Stomach (tissue), 8 donors: ENCODE measurements at regions not wholly inside any gene's neighbourhood (a gene's known extent, or its start where the extent isn't known, plus 50 kb on each side); places are given as distances from the start of the nearest gene placed in this dataset.
"Not testable (repeated sequence)": the region's sequence is repeated elsewhere in the genome, so short reads cannot be mapped to it uniquely, and the experiment has no call there.

Experiments used
- DNase-seq, 2 donors: peaks; one replicate each; pipeline versions ENCODE4 v3.0.0 to v3.0.0-alpha.2; 2013 to 2019
- H3K27ac ChIP-seq, 5 donors: fragments of 200-600 bp in 4 of 5; sonication (generic) in 4 of 5; one replicate each; pipeline ENCODE4 v1.5.1; 2013 to 2019; ENCODE audit warnings: mild to moderate bottlenecking in 1 of 5, moderate library complexity in 1 of 5
- H3K27me3 ChIP-seq, 3 donors: fragments of 200-600 bp; sonication (generic); one replicate each; pipeline ENCODE4 v1.5.1; 2017 to 2019; ENCODE audit warnings: mixed run types in 1 of 3
- H3K36me3 ChIP-seq, 4 donors: fragments of 200-600 bp; sonication (generic); 1 replicate in 3 of 4; 2 replicates in 1 of 4; pipeline ENCODE4 v1.5.1; 2016 to 2019
- H3K4me1 ChIP-seq, 4 donors: fragments of 200-600 bp; sonication (generic); one replicate each; pipeline ENCODE4 v1.5.1; 2016 to 2019
- H3K4me3 ChIP-seq, 4 donors: fragments of 200-600 bp; sonication (generic) in 3 of 4; one replicate each; pipeline ENCODE4 v1.5.1; 2016 to 2019; ENCODE audit warnings: mild to moderate bottlenecking in 1 of 4
- H3K9me3 ChIP-seq, 4 donors: fragments of 200-600 bp; sonication (generic); one replicate each; pipeline ENCODE4 v1.5.1; 2016 to 2019
- CTCF ChIP-seq, 7 experiments: fragments of 450-650 bp in 4 of 7; fragments of 200-600 bp in 3 of 7; sonication (generic) in 3 of 7; IDR thresholded peaks; one replicate each; pipeline ENCODE4 v1.5.1; 2016 to 2019; ENCODE audit warnings: antibody characterized with exemption in 7 of 7, control low read depth in 2 of 7, mild to moderate bottlenecking in 1 of 7
- EP300 ChIP-seq: sonication (generic); formaldehyde crosslinking; IDR thresholded peaks from one replicate; pipeline ENCODE4 v1.6.1; 2017; ENCODE audit warnings: antibody characterized with exemption
- POLR2A ChIP-seq, 4 donors: fragments of 450-650 bp; IDR thresholded peaks; one replicate each; pipeline ENCODE4 v1.6.1; 2016; ENCODE audit warnings: antibody characterized with exemption in 4 of 4, control low read depth in 2 of 4, mild to moderate bottlenecking in 1 of 4, moderate library complexity in 1 of 4
- POLR2AphosphoS5 ChIP-seq, 3 donors: sonication (generic); formaldehyde crosslinking; IDR thresholded peaks; one replicate each; pipeline ENCODE4 v1.6.1; 2016; ENCODE audit warnings: antibody characterized with exemption in 3 of 3
- WGBS, 5 donors: extraction: QIAGEN DNeasy Blood & Tissue Kit in 3 of 5; methylation state at CpG; one replicate each; pipeline versions ENCODE4 v1.1.5 to v1.1.7; 2013 to 2018; 5-methylcytosine and 5-hydroxymethylcytosine counted together
- intact Hi-C: fragments of 100-400 bp; cut with DNase I; formaldehyde crosslinking; loops from one replicate; pipeline ENCODE4 v1.15.1; 2023; ENCODE audit warnings: low total_unique reads
- donor health status: healthy with polysubstance abuse.
- donor health status: Bipolar disorder and iron deficiency.
- donor health status: healthy.

GRCh38 chr5:144036476-144036875 is 134.0 kb downstream of the YIPF5 start:
- 75 to 91% (median 83%) methylated on average over 3 of the region's 3 CpGs for WGBS, 5 donors
- peaks cover 0 to 22% (median 4%) of the 10 kb centered on the region in 4 donors for H3K4me1 ChIP-seq
- no peaks in the 10 kb centered on the region for H3K9me3 ChIP-seq
- no peak overlapping the region for H3K4me3 ChIP-seq
- intact Hi-C loops = no loop called here
- DNase-seq = no peak
- no peak for TF ChIP-seq POLR2A (IDR thresholded peaks at IDR 0.05)
- TF ChIP-seq CTCF (IDR thresholded peaks at IDR 0.05) = no peak
- no peak for TF ChIP-seq POLR2AphosphoS5 (IDR thresholded peaks at IDR 0.05)
- TF ChIP-seq EP300 = no peak
- H3K27ac ChIP-seq = no peak overlapping the region
- H3K27me3 ChIP-seq = no peaks in the 10 kb centered on the region
- H3K36me3 ChIP-seq = no peaks in the 10 kb centered on the region

GRCh38 chr5:144040615-144041305 is 129.7 kb downstream of the YIPF5 start:
- Histone ChIP-seq H3K36me3 (no peaks in the 10 kb centered on the region), H3K4me1 (no peaks in the 10 kb centered on the region), H3K27ac (no peak overlapping the region), H3K9me3 (no peaks in the 10 kb centered on the region), H3K27me3 (no peaks in the 10 kb centered on the region), H3K4me3 (no peak overlapping the region)
- WGBS, 5 donors = 63 to 87% (median 78%) methylated on average over 2 of the region's 2 CpGs
- intact Hi-C loops = no loop called here
- no peak for TF ChIP-seq EP300
- TF ChIP-seq CTCF (IDR thresholded peaks at IDR 0.05) = no peak
- no peak for TF ChIP-seq POLR2AphosphoS5 (IDR thresholded peaks at IDR 0.05)
- no peak for TF ChIP-seq POLR2A (IDR thresholded peaks at IDR 0.05)
- DNase-seq = no peak

- no peak overlapping the region for H3K27ac ChIP-seq
- no peaks in the 10 kb centered on the region for H3K4me1 ChIP-seq
- no peak for DNase-seq
- WGBS, 5 donors = 66 to 71% (median 69%) methylated on average over 7 of the region's 7 CpGs
- TF ChIP-seq POLR2A (IDR thresholded peaks at IDR 0.05) = no peak
- no peak for TF ChIP-seq CTCF (IDR thresholded peaks at IDR 0.05)
- TF ChIP-seq POLR2AphosphoS5 (IDR thresholded peaks at IDR 0.05) = no peak
- no peak for TF ChIP-seq EP300
- no peaks in the 10 kb centered on the region for H3K36me3 ChIP-seq
- intact Hi-C loops = no loop called here
- H3K27me3 ChIP-seq = no peaks in the 10 kb centered on the region
- H3K9me3 ChIP-seq = no peaks in the 10 kb centered on the region
- H3K4me3 ChIP-seq = no peak overlapping the region
These were observed 128.3 kb downstream of the YIPF5 start for GRCh38 chr5:144042156-144042555.

- DNase-seq = no peak
These were observed 122.1 kb downstream of the YIPF5 start for GRCh38 chr5:144048259-144048856.

GRCh38 chr5:144055391-144055790 is 115.1 kb downstream of the YIPF5 start:
- H3K27ac ChIP-seq, H3K36me3 ChIP-seq, H3K27me3 ChIP-seq, DNase-seq, intact Hi-C loops, H3K4me3 ChIP-seq, H3K4me1 ChIP-seq: not testable (repeated sequence)
- WGBS, 5 donors = 89 to 96% (median 91%) methylated on average over 5 to 6 of the region's 6 CpGs
- peaks cover 0 to 19% (median 11%) of the 10 kb centered on the region in 4 donors for H3K9me3 ChIP-seq

More at GRCh38 chr5:144048259-144048856, 122.1 kb downstream of the YIPF5 start:
- no peak for TF ChIP-seq CTCF (IDR thresholded peaks at IDR 0.05)
- no peak for TF ChIP-seq EP300
- TF ChIP-seq POLR2A (IDR thresholded peaks at IDR 0.05) = no peak
- no peak for TF ChIP-seq POLR2AphosphoS5 (IDR thresholded peaks at IDR 0.05)
- H3K4me3 ChIP-seq = no peak overlapping the region
- no peaks in the 10 kb centered on the region for H3K9me3 ChIP-seq
- intact Hi-C loops = no loop called here
- H3K27me3 ChIP-seq = peaks cover 0 to 5% (median 0%) of the 10 kb centered on the region in 3 donors
- WGBS, 5 donors = 64 to 75% (median 66%) methylated on average over 8 to 9 of the region's 9 CpGs
- no peaks in the 10 kb centered on the region for H3K4me1 ChIP-seq
- H3K27ac ChIP-seq = no peak overlapping the region
- H3K36me3 ChIP-seq = no peaks in the 10 kb centered on the region

GRCh38 chr5:144060091-144060490 is 110.4 kb downstream of the YIPF5 start:
- WGBS, 5 donors = 86 to 98% (median 97%) methylated on average over 2 of the region's 2 CpGs
- H3K4me3 ChIP-seq, H3K27ac ChIP-seq, H3K36me3 ChIP-seq, intact Hi-C loops, H3K27me3 ChIP-seq, H3K4me1 ChIP-seq, DNase-seq: not testable (repeated sequence)
- peaks cover 0 to 16% (median 10%) of the 10 kb centered on the region in 4 donors for H3K9me3 ChIP-seq
